Small intestine (tissue), 7 donors: ENCODE measurements at regions not wholly inside any gene's neighbourhood (a gene's known extent, or its start where the extent isn't known, plus 50 kb on each side); places are given as distances from the start of the nearest gene placed in this dataset.

ENCODE experiments used
- DNase-seq, 2 donors: peaks; one replicate each; pipeline versions ENCODE4 v3.0.0 to v3.0.0-alpha.2; 2013
- FAIRE-seq: peaks from 2 replicates; lab custom pipeline; 2012; peaks lifted over from hg19 to GRCh38; lab: Jason Lieb, UNC
- H3K27ac ChIP-seq, 3 donors: one replicate each; pipeline ENCODE4 v1.5.1; 2013; ENCODE audit warnings: low read length in 2 of 3, mild to moderate bottlenecking in 2 of 3, control low read depth in 1 of 3, inconsistent platforms in 1 of 3, low read depth in 1 of 3, moderate library complexity in 1 of 3
- H3K27me3 ChIP-seq, 3 donors: one replicate each; pipeline ENCODE4 v1.6.1; 2013; ENCODE audit warnings: low read length in 3 of 3, inconsistent platforms in 1 of 3; ENCODE audit not compliant: control insufficient read depth in 3 of 3, insufficient read depth in 3 of 3
- H3K36me3 ChIP-seq, 3 donors: one replicate each; pipeline ENCODE4 v1.6.1; 2013; ENCODE audit warnings: low read length in 3 of 3, inconsistent platforms in 1 of 3, low read depth in 1 of 3, mild to moderate bottlenecking in 1 of 3, moderate library complexity in 1 of 3; ENCODE audit not compliant: control insufficient read depth in 3 of 3, insufficient read depth in 2 of 3
- H3K4me1 ChIP-seq, 3 donors: one replicate each; pipeline ENCODE4 v1.6.1; 2013; ENCODE audit warnings: low read length in 2 of 3, inconsistent platforms in 1 of 3, low read depth in 1 of 3, mild to moderate bottlenecking in 1 of 3, moderate library complexity in 1 of 3; ENCODE audit not compliant: control insufficient read depth in 3 of 3, insufficient read depth in 2 of 3
- H3K4me3 ChIP-seq, 3 donors: one replicate each; pipeline ENCODE4 v1.5.1; 2013; ENCODE audit warnings: low read length in 3 of 3, control low read depth in 1 of 3, inconsistent platforms in 1 of 3, low read depth in 1 of 3, mild to moderate bottlenecking in 1 of 3, moderate library complexity in 1 of 3
- H3K9me3 ChIP-seq, 2 donors: one replicate each; pipeline ENCODE4 v1.6.1; 2013; ENCODE audit warnings: low read depth in 1 of 2, low read length in 1 of 2; ENCODE audit not compliant: control insufficient read depth in 2 of 2, insufficient read depth in 1 of 2
- WGBS, 3 donors: extraction: QIAGEN DNeasy Blood & Tissue Kit; methylation state at CpG; one replicate each; pipeline ENCODE4 v1.1.7; 2013; 5-methylcytosine and 5-hydroxymethylcytosine counted together
- donor health status: healthy with polysubstance abuse.
- donor health status: control.
- donor health status: control.
- donor health status: Bipolar disorder and iron deficiency.
- donor health status: healthy.

DNA sequence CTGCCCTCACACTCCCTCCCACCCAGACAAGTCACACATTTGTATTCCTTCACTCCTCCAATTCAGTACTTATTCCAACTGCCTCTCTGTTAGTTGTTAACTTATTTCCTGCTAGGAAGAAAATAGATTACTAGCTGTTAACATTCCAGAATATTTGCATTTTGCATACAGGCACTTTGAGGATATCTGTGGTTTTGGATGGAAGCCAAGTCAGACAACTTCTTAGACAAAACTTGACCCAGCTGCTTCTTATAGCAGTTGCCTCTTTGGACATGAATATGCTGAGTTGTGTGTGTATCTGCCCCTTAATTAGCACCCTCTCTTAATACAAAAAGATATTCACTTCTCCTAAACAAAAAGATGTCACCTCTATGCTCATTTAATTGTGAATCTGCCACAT is 1280.6 kb upstream of the ACO1 start:
- no peaks in the 10 kb centered on the region for H3K9me3 ChIP-seq
- H3K27me3 ChIP-seq: no peaks in the 10 kb centered on the region
- H3K4me1 ChIP-seq: no peaks in the 10 kb centered on the region
- FAIRE-seq (no peak), DNase-seq (no peak)
- H3K36me3 ChIP-seq: no peaks in the 10 kb centered on the region
- no peak overlapping the region for H3K4me3 ChIP-seq
- no peak overlapping the region for H3K27ac ChIP-seq

DNA sequence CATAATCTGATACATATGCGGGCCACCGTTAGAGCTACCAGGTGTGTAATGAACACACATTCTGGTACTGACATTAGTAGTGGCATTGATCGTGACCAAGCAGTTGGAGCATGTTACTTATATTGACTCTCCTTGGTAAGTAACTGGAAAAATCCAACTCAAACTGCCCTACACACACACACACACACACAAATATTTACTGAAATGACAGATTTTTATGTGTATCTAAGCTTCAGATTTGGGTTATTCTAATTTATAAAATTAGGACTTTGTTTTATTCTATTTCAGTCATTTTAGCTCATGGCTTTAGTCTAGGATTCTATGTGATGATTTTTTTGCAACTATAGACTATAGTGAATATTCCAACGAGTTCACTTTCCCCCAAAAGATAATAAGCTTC is 1280.2 kb upstream of the ACO1 start:
- Histone ChIP-seq H3K27ac (no peak overlapping the region), H3K36me3 (no peaks in the 10 kb centered on the region), H3K27me3 (no peaks in the 10 kb centered on the region), H3K4me3 (no peak overlapping the region), H3K9me3 (no peaks in the 10 kb centered on the region), H3K4me1 (no peaks in the 10 kb centered on the region)
- DNase-seq (no peak), FAIRE-seq (no peak)
- 33 to 45% (median 38%) methylated on average over 4 of the region's 4 CpGs for WGBS, 3 donors

DNA sequence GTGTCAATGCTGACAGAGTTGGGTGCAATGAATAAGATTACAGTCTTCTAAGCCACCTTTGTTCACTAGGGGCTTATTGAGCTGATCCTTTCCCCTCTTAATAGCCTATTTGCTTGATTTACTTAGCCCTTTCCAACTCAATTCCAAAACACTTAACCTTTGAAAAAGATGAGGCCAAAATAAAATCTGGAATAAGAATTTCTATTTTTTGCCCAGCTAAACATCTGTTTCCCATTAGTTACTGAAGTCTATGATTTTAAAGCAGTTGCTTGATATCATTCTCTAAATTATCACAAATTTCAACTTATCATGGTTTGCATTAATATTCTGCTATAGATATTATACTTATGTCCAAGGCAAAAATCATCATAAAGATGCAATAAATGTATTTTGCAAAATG is 1272.0 kb upstream of the ACO1 start:
- DNase-seq (no peak), FAIRE-seq (no peak)
- H3K27ac ChIP-seq: no peak overlapping the region
- no peaks in the 10 kb centered on the region for H3K27me3 ChIP-seq
- H3K4me1 ChIP-seq: no peaks in the 10 kb centered on the region
- no peaks in the 10 kb centered on the region for H3K36me3 ChIP-seq
- H3K4me3 ChIP-seq: no peak overlapping the region
- H3K9me3 ChIP-seq: no peaks in the 10 kb centered on the region

DNA sequence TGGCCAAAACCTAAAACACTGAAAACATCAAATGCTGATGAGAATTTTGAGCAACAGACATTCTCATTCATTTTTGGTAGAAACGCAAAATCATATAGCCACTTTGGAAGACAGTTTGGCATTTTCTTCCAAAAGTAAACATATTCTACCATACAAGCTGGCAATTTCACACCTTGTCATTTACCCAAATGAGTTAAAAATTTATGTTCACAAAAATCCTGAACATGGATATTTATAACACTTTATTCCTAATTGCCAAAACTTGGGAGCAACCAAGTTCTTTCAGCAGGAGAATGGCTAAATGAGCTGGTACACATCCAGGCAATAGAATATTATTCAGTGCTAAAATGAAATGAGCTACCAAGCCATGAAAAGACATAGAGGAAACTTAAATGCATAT is 1270.1 kb upstream of the ACO1 start:
- Histone ChIP-seq H3K4me3 (no peak overlapping the region), H3K27ac (no peak overlapping the region), H3K4me1 (no peaks in the 10 kb centered on the region), H3K27me3 (no peaks in the 10 kb centered on the region), H3K36me3 (no peaks in the 10 kb centered on the region), H3K9me3 (no peaks in the 10 kb centered on the region)
- WGBS, 3 donors: 90 to 92% (median 90%) methylated on average over 1 of the region's 1 CpG
- FAIRE-seq: no peak
- DNase-seq: no peak

DNA sequence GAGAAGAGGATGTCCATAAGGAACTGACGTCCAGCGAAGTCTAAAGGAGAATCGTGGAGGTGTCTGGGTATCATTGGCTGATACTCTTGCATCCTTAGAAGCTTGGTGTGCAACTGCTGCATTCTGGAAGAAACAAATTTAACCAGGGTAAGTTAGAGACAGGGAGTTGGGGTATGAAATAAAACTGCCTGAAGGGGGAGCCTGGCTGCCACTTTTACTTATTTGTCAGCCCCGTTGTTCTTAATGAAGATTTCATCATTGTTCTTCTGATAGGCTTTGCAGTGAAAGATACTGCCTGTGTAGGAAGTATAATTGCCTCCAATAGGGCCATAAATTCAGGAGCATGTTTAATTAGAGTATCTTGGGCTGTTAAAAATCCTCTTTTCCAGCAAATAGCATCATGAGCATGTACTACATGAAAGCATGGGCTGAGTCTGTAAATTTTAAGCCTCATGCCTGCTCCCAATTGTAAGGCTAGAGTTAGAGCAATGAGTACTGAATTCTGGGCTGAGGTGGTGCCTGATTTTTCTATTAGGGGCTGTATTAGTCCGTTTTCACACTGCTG is 1264.5 kb upstream of the ACO1 start:
- peaks cover 0 to 3% of the 10 kb centered on the region in 2 donors for H3K9me3 ChIP-seq
- no peak overlapping the region for H3K27ac ChIP-seq
- H3K27me3 ChIP-seq: no peaks in the 10 kb centered on the region
- H3K36me3 ChIP-seq: no peaks in the 10 kb centered on the region
- no peak overlapping the region for H3K4me3 ChIP-seq
- FAIRE-seq: no peak
- WGBS, 3 donors: 45 to 56% (median 48%) methylated on average over 5 of the region's 5 CpGs
- no peaks in the 10 kb centered on the region for H3K4me1 ChIP-seq
- DNase-seq: peak; percentile 1 to 26

DNA sequence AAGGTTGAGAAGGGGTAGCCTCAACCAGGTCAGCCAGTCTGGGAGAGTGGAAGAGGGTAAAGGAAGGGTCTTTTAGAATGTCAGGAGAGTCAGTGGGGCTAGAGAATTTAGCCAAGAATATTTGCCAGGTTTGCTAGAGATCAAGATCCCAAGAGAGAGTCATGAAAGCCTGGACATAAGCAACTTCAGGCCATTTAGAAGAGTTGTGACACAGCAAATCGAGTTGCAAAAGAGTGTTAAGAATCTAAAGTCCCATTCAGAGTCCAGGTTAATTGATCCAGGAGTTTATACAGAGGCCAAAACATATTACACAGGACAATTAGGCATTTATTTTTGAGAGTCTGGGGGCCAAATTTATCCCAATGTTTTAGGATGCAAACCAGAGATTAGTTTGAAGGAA is 1260.1 kb upstream of the ACO1 start:
- 15 to 47% (median 38%) methylated on average over 1 of the region's 1 CpG for WGBS, 3 donors
- FAIRE-seq (no peak), DNase-seq (no peak)
- Histone ChIP-seq H3K4me3 (no peak overlapping the region), H3K36me3 (no peaks in the 10 kb centered on the region), H3K27ac (no peak overlapping the region), H3K27me3 (no peaks in the 10 kb centered on the region), H3K9me3 (peaks cover 0 to 3% of the 10 kb centered on the region in 2 donors), H3K4me1 (no peaks in the 10 kb centered on the region)

DNA sequence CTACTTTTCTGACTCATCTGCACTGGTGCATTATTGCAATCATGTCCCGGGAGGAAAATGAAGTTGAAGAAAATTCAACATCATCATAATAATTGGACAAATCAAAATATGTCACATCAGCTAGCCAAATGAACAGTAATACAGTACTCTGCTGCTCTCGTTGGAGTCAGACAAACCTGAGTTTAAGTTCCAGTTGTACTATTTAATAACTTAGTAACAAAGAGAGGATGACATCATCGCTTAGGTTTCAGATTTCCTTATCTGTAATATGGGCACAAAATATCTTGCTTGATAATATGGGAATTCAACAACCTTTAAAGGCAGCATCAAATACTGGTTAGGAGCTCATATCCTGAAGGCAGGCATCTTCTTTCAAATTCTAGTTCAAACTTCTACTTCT is 1248.9 kb upstream of the ACO1 start:
- H3K27ac ChIP-seq: no peak overlapping the region
- 65 to 70% (median 67%) methylated on average over 3 of the region's 3 CpGs for WGBS, 3 donors
- FAIRE-seq (no peak), DNase-seq (no peak)
- no peaks in the 10 kb centered on the region for H3K4me1 ChIP-seq
- no peaks in the 10 kb centered on the region for H3K27me3 ChIP-seq
- no peaks in the 10 kb centered on the region for H3K9me3 ChIP-seq
- H3K36me3 ChIP-seq: no peaks in the 10 kb centered on the region
- H3K4me3 ChIP-seq: no peak overlapping the region

DNA sequence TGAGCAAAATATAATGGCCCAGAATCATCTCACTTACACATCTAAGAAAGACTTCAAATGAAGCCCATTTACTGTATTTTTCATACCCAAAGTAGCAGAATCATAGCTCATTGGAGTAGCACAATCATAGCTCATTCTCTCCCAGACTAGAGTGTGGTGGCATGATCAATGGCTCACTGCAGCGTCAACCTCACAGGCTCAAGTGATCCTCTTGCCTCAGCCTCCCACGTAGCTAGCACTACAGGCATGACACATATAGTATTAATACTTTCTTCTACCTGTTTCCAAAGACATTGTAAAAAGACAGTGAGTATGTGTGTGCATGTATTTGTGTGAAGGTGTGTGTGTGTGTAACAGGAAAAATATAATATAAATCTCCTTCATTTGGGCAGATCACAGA is 1247.9 kb upstream of the ACO1 start:
- FAIRE-seq (no peak), DNase-seq (no peak)
- no peak overlapping the region for H3K4me3 ChIP-seq
- H3K4me1 ChIP-seq: no peaks in the 10 kb centered on the region
- no peaks in the 10 kb centered on the region for H3K36me3 ChIP-seq
- H3K27ac ChIP-seq: no peak overlapping the region
- 88 to 93% (median 92%) methylated on average over 2 of the region's 2 CpGs for WGBS, 3 donors
- H3K27me3 ChIP-seq: no peaks in the 10 kb centered on the region
- H3K9me3 ChIP-seq: no peaks in the 10 kb centered on the region
